NK-92 treated with Interleukin-12 subunit alpha and Interleukin-12 subunit beta, amount 100 ng/mL, for 24 hours (cell line): ENCODE measurements at regions not wholly inside any gene's neighbourhood (a gene's known extent, or its start where the extent isn't known, plus 50 kb on each side); places are given as distances from the start of the nearest gene placed in this dataset.

Source experiments
- DNase-seq: peaks from one replicate; lab custom pipeline; 2025; lab: John Stamatoyannopoulos, UW

- DNase-seq, result no peak
Observed at GRCh38 chr2:60096556-60096955, 456.9 kb downstream of the BCL11A start.

DNA sequence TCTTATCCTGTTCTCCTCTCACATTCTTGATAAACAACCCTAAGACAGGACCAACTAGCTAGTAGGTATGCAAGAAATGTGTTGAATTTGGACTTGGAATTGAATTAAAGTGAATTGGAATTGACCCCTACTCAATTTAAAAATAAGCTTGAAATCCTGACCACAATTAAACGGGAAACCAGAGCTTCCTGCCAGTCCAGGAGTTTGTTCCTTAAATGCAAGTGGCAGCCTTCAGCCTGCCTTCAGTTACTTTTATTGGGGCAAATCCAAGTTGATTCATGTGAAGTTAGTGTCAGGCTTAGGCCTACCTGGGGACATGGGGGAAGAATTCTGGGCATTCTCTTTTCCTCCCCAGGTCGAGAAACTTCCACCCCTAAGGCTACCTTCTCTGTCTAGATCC, 457.6 kb downstream of the BCL11A start:
- DNase-seq, result no peak

- DNase-seq, result no peak
Observed at GRCh38 chr2:60095202-60095815, 458.1 kb downstream of the BCL11A start.

GRCh38 chr2:60094450-60094929, 459.0 kb downstream of the BCL11A start:
- no peak for DNase-seq

DNA sequence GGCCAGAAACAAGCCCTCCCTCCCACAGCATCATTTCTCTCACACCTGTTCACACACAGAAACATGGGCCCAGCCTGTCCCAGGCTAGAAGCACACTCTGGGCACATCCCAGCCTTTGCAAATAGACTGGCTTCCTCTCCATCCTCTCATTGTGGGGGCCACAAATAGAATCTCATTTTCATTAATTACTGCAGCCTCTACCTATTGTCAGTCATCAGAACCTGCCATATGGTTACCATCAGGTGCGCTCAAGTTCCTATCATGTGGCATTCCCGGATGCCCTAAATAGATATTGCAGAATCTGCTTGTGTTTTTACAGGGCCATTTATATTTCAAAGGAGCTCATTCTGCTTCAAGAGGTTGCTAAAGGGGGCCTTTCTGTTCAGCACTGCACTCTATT, 460.7 kb downstream of the BCL11A start:
- no peak for DNase-seq

DNA sequence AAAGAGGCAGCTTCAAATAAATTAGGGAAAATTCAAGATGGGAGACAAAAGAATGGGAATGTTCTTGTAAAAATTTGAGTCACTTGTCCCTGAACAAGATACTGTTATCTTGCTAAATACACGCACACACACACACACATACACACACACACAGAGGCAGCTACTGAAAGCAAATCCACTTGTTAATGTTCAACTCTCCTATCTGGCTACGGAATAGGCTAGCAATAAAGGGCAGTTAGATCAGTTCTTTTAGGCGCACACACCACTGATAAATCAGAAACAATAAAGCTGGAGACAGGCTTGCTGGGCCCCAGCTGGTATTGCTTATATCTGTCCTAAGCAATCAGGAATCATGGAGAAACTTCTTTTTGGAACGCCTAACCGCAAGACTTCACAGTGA, 461.6 kb downstream of the BCL11A start:
- DNase-seq, result no peak

- no peak for DNase-seq
Observed at GRCh38 chr2:60091266-60091665, 462.2 kb downstream of the BCL11A start.

- no peak for DNase-seq
Observed at GRCh38 chr2:60079562-60079961, 473.9 kb downstream of the BCL11A start.

DNA sequence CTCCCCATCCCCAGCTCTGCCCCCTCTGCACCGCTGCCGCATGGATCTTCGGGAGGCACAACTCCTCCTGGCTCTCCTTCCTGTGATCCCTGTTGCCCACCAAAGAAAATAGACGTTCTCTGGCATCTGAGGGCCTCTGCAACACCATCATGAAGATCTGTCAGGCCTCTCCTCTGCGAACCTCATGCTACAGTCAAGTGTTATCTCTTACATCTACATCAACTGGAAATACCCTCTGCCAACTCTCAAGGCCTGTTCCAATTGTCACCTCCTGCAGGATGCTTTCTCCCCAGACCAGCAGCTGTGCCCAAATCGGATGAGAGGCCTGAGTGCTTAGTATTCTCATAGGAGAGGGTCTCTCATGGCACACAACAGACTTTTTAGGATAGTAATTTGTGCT, 478.4 kb downstream of the BCL11A start:
- no peak for DNase-seq

- no peak for DNase-seq
Observed at GRCh38 chr2:60073201-60073600, 480.3 kb downstream of the BCL11A start.

DNA sequence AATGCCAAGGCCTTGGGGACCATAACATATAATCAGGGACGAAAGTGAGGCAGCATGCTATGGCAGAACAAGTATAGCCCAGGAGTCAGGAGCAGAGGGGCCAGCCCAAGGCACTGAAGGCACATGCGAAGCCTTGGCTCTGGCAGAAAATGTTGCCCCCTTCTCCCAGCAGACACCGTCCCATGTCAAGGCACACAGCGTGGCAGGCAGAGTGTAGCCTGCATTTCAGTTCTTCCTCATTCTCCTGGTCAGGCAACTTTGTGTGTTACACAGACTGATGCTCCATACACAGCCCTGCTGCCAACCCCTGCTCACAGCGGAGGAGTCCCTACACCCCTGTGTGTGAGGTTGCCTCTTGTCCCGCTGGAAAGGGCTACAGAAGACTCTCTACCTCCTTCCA, 480.8 kb downstream of the BCL11A start:
- DNase-seq, result no peak

GRCh38 chr2:60071490-60071831, 482.0 kb downstream of the BCL11A start:
- no peak for DNase-seq

DNA sequence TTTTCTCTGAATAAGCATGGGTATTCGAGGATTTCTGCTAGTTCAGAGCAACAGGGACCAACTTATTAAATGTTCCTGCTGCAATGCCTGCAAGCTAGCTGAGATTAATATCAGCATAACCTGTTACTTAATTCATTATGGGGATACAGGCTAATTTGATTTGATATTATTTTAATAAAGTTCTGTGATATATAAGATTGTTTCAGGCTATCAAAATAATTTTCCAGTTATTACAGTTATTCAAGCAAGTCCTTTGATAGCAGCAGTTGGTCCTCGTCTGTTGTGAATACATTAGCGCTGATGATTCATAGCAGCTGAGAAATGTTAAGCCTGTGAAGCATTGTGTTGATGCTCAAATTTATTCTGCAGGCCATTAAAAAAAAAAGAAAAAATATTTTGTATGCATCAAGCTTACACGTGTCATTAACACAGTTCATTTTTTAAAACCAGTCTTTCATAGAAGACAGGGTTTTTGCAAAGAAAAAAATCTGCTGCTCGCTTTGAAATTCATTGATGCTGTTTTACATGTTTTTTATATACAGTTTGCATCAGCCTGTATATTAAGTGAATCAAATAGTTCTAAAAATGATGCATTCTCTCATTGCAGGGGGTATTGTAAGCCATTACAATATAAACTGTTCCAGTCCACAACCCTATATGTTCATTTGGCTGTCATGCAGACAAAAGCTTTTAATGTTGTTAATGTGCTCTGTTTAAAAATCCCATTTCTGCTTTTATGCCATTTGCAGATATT, 482.5 kb downstream of the BCL11A start:
- DNase-seq, result no peak

DNA sequence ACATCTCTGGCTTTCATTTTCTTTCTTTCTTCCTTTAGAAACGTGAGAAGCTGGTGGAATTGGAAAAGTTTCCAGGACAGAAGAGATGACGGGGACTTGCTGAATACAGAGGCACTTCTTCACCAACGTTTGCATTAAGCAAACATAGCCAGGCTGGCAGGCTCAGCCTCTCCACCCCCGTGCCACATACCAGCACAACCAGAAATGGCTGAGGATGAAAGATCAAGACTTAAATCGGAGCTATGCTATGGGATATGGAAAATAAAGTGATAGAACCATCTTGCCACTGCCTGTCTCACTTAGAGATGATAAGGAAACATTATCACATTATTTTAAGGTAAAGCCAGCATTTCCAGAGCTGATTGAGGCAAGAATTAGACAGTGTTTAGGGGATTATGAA, 483.3 kb downstream of the BCL11A start:
- no peak for DNase-seq

- DNase-seq, result no peak
Observed at GRCh38 chr2:60068755-60069154, 484.7 kb downstream of the BCL11A start.

- no peak for DNase-seq
Observed at GRCh38 chr2:60067006-60067405, 486.4 kb downstream of the BCL11A start.

- no peak for DNase-seq
Observed at GRCh38 chr2:60066096-60066839, 487.2 kb downstream of the BCL11A start.

DNA sequence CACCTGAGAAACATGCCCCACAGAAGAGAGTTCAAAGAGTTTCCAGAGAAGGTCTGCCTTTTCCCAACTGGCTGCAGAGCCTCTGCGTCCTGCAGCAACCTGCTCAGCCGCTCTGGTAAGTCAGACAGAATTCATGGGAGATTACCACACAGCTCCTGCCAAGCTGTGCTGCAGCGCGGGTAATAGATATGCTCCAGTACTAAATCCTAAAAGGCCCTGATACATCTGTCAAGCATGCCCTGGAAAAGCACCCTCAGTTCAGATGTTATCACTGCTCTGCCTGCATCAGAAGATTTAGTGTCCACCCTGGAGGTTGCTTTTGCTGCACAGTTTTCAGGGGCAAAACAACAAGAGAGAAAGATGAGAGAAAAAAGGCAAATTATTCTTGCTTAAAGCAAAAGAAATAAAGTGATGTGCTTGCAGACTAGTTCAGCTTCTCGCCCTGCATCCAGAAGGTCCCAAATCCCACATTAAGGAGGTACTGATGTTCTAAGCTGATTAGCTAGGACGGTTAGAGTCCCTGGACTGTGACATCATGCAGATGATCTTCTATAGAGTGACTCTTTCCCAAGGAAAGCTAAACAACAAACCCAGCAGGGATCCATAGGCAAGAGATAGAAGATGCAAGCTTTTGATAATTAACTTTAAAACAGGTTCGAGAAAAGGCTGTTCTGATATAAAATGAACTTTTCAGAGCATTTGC, 488.6 kb downstream of the BCL11A start:
- no peak for DNase-seq

DNA sequence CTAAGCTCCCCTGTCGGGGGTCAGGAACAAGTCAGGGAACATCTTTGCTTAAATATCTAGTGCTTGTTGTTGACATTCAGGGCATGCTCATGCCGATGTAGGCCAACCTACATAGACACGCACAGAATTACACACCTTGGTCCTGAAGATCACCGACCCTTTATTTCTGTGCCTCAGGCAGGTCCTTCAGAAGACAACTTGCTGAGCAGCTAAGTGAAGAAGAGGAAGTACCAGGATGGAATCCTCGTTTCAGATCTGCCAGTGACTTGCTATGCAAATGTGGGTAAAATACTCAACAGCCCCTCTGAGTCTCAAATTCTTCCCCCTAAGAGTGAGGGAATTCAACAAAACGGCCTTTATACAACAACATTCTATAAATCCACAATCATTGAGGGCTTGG, 494.7 kb downstream of the BCL11A start:
- no peak for DNase-seq

GRCh38 chr2:60054571-60055340, 498.7 kb downstream of the BCL11A start:
- no peak for DNase-seq

DNA sequence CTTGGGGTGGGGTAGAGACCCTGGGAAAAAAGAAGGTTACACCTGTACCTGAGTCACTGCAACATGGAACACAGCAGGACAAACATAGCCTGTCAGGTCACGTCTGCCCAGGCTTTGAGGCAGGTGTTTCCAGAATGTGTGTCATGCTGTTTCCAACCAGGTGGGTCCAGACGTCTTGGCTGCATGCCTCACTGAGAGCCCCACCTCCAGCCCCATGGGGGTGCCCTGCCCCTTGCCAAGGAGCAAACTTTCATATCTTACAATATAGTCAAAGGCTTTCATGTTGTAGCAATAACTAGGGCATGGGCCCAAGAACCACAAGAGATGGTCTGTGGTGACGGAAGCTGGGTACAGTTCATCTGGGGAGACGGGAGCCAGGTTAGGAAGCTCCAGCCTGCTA, 499.7 kb downstream of the BCL11A start:
- DNase-seq, result no peak

DNA sequence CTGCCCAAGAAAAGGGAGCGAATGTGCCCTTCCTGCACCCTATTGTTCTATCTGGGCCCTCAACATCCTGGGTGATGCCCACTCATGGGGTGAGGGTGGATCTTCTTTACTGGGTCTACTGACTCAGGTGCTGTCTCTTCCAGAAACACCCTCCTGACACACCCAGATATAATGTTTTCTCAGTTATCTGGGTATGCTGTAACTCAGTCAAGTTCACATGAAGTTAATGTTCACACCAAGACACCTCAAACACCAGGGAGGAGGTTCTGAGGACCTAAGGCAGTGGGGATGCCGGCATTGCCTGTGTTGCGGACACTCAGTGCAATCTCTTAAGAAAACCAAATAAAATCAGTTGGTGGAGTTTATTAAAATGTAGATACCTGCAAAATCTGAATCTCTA, 500.9 kb downstream of the BCL11A start:
- no peak for DNase-seq
